Loucy (cell line): ENCODE measurements at regions not wholly inside any gene's neighbourhood (a gene's known extent, or its start where the extent isn't known, plus 50 kb on each side); places are given as distances from the start of the nearest gene placed in this dataset.

Source experiments
- EZH2phosphoT487 ChIP-seq: fragments of 200-600 bp; IDR thresholded peaks from 2 replicates; pipeline ENCODE4 v1.6.1; 2018; ENCODE audit warnings: antibody characterized with exemption, mild to moderate bottlenecking, moderate library complexity, borderline replicate concordance
- TF ChIP-seq, protein P1 (sequence below): fragments of 200-600 bp; sonication (generic); conservative IDR thresholded peaks from 2 replicates; pipeline ENCODE4 v1.5.1; 2014; ENCODE audit warnings: mild to moderate bottlenecking, antibody characterized with exemption, low read length

DNA sequence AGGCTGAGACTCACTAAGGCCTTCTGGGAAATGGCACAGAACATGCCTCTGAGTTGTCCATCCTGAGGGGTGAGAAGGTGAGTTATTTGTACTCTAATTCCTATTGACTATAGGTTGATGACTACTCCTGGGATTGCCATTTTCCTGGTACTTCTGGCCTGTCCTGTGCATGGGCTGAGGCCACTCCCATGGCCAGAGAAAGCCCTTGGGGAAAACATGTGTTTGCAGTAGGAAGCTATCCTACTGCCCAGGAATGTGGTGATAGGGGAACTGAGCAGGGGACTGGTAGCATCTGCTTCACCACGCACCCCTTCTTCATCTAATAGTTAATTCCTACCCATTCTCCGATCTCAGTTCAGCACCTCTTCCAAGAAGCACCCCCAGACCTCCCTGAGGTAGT lies 62.6 kb upstream of the MEX3C start:
- TF ChIP-seq, protein P1, sequence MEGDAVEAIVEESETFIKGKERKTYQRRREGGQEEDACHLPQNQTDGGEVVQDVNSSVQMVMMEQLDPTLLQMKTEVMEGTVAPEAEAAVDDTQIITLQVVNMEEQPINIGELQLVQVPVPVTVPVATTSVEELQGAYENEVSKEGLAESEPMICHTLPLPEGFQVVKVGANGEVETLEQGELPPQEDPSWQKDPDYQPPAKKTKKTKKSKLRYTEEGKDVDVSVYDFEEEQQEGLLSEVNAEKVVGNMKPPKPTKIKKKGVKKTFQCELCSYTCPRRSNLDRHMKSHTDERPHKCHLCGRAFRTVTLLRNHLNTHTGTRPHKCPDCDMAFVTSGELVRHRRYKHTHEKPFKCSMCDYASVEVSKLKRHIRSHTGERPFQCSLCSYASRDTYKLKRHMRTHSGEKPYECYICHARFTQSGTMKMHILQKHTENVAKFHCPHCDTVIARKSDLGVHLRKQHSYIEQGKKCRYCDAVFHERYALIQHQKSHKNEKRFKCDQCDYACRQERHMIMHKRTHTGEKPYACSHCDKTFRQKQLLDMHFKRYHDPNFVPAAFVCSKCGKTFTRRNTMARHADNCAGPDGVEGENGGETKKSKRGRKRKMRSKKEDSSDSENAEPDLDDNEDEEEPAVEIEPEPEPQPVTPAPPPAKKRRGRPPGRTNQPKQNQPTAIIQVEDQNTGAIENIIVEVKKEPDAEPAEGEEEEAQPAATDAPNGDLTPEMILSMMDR = no peak
- TF ChIP-seq EZH2phosphoT487 = no peak
